Suprapubic skin (tissue), 4 donors: ENCODE measurements at regions not wholly inside any gene's neighbourhood (a gene's known extent, or its start where the extent isn't known, plus 50 kb on each side); places are given as distances from the start of the nearest gene placed in this dataset.

Experiments
- DNase-seq, 2 donors: peaks; one replicate each; pipeline ENCODE4 v3.0.0-alpha.2; 2019; ENCODE audit warnings: low spot score in 2 of 2
- H3K27ac ChIP-seq: fragments of 200-600 bp; sonication (generic); one replicate; pipeline ENCODE4 v1.5.1; 2019
- H3K27me3 ChIP-seq: fragments of 200-600 bp; sonication (generic); one replicate; pipeline ENCODE4 v1.5.1; 2019
- H3K36me3 ChIP-seq: fragments of 200-600 bp; sonication (generic); one replicate; pipeline ENCODE4 v1.5.1; 2019
- H3K4me1 ChIP-seq: fragments of 200-600 bp; sonication (generic); one replicate; pipeline ENCODE4 v1.5.1; 2019
- H3K4me3 ChIP-seq: fragments of 200-600 bp; sonication (generic); one replicate; pipeline ENCODE4 v1.5.1; 2019; ENCODE audit warnings: mild to moderate bottlenecking
- H3K9me3 ChIP-seq: fragments of 200-600 bp; sonication (generic); one replicate; pipeline ENCODE4 v1.5.1; 2019
- CTCF ChIP-seq, 2 donors: fragments of 200-600 bp in 1 of 2; fragments of 450-650 bp in 1 of 2; sonication (generic) in 1 of 2; IDR thresholded peaks; one replicate each; pipeline ENCODE4 v1.5.1; 2016 to 2019; ENCODE audit warnings: antibody characterized with exemption in 2 of 2, mild to moderate bottlenecking in 1 of 2, moderate library complexity in 1 of 2
- EP300 ChIP-seq: sonication (generic); formaldehyde crosslinking; IDR thresholded peaks from one replicate; pipeline ENCODE4 v1.6.1; 2017; ENCODE audit warnings: antibody characterized with exemption
- POLR2A ChIP-seq, 2 donors: fragments of 450-650 bp; IDR thresholded peaks; one replicate each; pipeline ENCODE4 v1.6.1; 2017; ENCODE audit warnings: antibody characterized with exemption in 2 of 2, mild to moderate bottlenecking in 2 of 2, moderate library complexity in 2 of 2
- POLR2AphosphoS5 ChIP-seq, 3 donors: sonication (generic); formaldehyde crosslinking; IDR thresholded peaks; one replicate each; pipeline ENCODE4 v1.6.1; 2017; ENCODE audit warnings: antibody characterized with exemption in 3 of 3
- WGBS: methylation state at CpG from one replicate; pipeline ENCODE4 v1.1.5; 2018; 5-methylcytosine and 5-hydroxymethylcytosine counted together

DNA sequence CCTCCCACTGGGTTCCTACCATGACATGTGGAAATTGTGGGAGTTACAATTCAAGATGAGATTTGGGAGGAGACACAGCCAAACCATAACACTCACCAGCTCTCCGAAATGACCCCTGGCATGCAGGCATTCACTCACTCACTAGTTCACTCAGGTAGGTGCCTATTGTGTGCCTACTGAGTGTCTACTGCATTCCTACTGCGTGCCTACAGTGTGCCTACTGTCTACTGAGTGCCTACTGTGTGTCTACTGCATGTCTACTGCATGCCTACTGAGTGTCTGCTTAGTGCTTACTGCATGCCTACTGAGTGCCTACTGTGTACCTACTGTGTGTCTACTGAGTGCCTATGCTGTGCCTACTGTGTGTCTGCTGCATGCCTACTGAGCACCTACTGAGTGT lies 71.7 kb upstream of the FZD10 start:
- no peak for DNase-seq
- Histone ChIP-seq H3K36me3 (no peaks in the 10 kb centered on the region), H3K9me3 (no peaks in the 10 kb centered on the region), H3K27ac (no peak overlapping the region), H3K4me3 (no peak overlapping the region), H3K4me1 (no peaks in the 10 kb centered on the region), H3K27me3 (no peaks in the 10 kb centered on the region)
- TF ChIP-seq POLR2AphosphoS5 (IDR thresholded peaks at IDR 0.05) = no peak
- no peak for TF ChIP-seq CTCF (IDR thresholded peaks at IDR 0.05)
- TF ChIP-seq EP300 = no peak
- TF ChIP-seq POLR2A (IDR thresholded peaks at IDR 0.05) = no peak
- WGBS = 93% methylated on average over 2 of the region's 2 CpGs

DNA sequence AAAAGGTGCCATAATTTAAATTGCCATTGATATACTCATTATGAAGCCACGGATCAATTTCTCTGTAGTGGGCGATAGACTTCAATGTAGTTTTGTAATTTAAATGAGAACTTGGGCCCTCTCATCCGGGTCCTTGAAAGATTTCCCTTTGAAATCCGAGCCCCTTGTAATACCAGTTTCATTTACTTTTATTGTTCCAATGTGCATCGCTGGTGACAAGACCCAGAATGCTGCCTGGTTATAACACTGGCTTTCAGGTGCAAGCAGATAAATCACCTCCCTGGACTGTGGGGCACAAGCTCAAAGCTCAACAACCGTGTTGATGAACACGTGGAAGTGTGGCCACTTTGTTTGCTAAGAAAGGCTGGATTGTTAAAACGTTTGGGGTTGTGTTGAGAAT lies 68.9 kb upstream of the FZD10 start:
- Histone ChIP-seq H3K36me3 (no peaks in the 10 kb centered on the region), H3K27ac (no peak overlapping the region), H3K27me3 (no peaks in the 10 kb centered on the region), H3K4me3 (no peak overlapping the region), H3K9me3 (no peaks in the 10 kb centered on the region), H3K4me1 (peaks cover 10% of the 10 kb centered on the region)
- DNase-seq = no peak
- WGBS = 70% methylated on average over 8 of the region's 8 CpGs
- TF ChIP-seq CTCF (IDR thresholded peaks at IDR 0.05) (no peak), POLR2AphosphoS5 (IDR thresholded peaks at IDR 0.05) (no peak), EP300 (no peak), POLR2A (IDR thresholded peaks at IDR 0.05) (no peak)

GRCh38 chr12:130097342-130097741 lies 64.9 kb upstream of the FZD10 start:
- Histone ChIP-seq H3K4me1 (peaks cover 12% of the 10 kb centered on the region), H3K4me3 (no peak overlapping the region), H3K27ac (peak overlapping the region; percentile 74), H3K36me3 (no peaks in the 10 kb centered on the region), H3K9me3 (no peaks in the 10 kb centered on the region), H3K27me3 (no peaks in the 10 kb centered on the region)
- WGBS = 79% methylated on average over 8 of the region's 8 CpGs
- DNase-seq = no peak
- TF ChIP-seq EP300 (no peak), POLR2A (IDR thresholded peaks at IDR 0.05) (no peak), CTCF (IDR thresholded peaks at IDR 0.05) (no peak), POLR2AphosphoS5 (IDR thresholded peaks at IDR 0.05) (no peak)

GRCh38 chr12:130097798-130098255 lies 64.4 kb upstream of the FZD10 start:
- H3K27me3 ChIP-seq = no peaks in the 10 kb centered on the region
- no peaks in the 10 kb centered on the region for H3K36me3 ChIP-seq
- TF ChIP-seq CTCF (IDR thresholded peaks at IDR 0.05) (no peak), POLR2A (IDR thresholded peaks at IDR 0.05) (no peak), POLR2AphosphoS5 (IDR thresholded peaks at IDR 0.05) (peak in 1 of 3 donors; percentile 81), EP300 (no peak)
- H3K4me1 ChIP-seq = peaks cover 12% of the 10 kb centered on the region
- DNase-seq = no peak
- 44% methylated on average over 7 of the region's 8 CpGs for WGBS
- H3K9me3 ChIP-seq = no peaks in the 10 kb centered on the region
- H3K27ac ChIP-seq = peak overlapping the region; percentile 74
- H3K4me3 ChIP-seq = no peak overlapping the region

DNA sequence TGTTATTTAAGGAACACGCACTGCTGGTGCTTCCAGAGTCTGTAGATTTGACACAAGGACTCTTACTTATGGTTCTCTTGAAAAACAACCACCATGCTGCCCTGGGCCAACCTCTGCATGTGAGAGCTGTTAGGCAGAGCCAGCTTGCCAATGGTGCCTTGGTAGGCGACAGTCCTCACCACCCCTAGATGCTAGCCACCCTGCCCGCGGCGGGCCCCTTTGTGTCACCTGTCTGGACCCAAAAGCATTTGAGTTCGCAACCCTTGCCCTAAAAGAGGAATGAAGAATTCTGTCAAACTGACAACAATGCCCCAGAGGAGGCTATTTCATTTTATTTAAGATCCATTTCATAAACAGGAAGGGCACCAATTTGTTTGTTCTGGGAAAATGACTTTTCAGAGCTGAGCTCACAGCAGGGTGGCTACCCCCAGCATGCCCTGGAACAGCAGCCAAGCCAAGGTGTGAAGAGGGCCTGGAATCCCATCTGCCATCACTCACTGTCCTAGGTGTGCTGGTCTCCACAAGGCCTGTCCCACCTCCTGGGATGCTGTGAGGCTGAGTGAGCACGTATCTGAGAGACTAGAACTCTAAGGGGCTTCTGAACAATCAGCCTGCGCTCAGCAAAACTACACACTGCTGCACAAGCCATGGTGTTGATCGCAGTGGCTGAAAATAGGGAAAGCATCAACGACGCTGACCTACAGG lies 63.8 kb upstream of the FZD10 start:
- no peak for DNase-seq
- H3K36me3 ChIP-seq = no peaks in the 10 kb centered on the region
- no peaks in the 10 kb centered on the region for H3K27me3 ChIP-seq
- H3K9me3 ChIP-seq = no peaks in the 10 kb centered on the region
- TF ChIP-seq POLR2AphosphoS5 (IDR thresholded peaks at IDR 0.05) (no peak), EP300 (no peak), CTCF (IDR thresholded peaks at IDR 0.05) (no peak), POLR2A (IDR thresholded peaks at IDR 0.05) (no peak)
- WGBS = 77% methylated on average over 10 of the region's 11 CpGs
- H3K4me1 ChIP-seq = peaks cover 12% of the 10 kb centered on the region
- H3K27ac ChIP-seq = peak overlapping the region; percentile 70
- no peak overlapping the region for H3K4me3 ChIP-seq
